SJCRH30 (cell line): ENCODE measurements at regions not wholly inside any gene's neighbourhood (a gene's known extent, or its start where the extent isn't known, plus 50 kb on each side); places are given as distances from the start of the nearest gene placed in this dataset.

Source experiments
- DNase-seq, 2 experiments: peaks; one replicate each; pipeline ENCODE4 v3.0.0-alpha.2; 2015 to 2020
- H3K27ac ChIP-seq: fragments of 250-450 bp; sonication (Bioruptor Pico); 2 replicates; pipeline ENCODE4 v1.5.1; 2020; ENCODE audit warnings: mild to moderate bottlenecking, moderate library complexity
- H3K27me3 ChIP-seq: fragments of 250-450 bp; sonication (Bioruptor Pico); 2 replicates; pipeline ENCODE4 v1.5.1; 2020; ENCODE audit warnings: mild to moderate bottlenecking, moderate library complexity
- H3K36me3 ChIP-seq: fragments of 250-450 bp; sonication (Bioruptor Pico); 2 replicates; pipeline ENCODE4 v1.5.1; 2020; ENCODE audit warnings: mild to moderate bottlenecking, moderate library complexity
- H3K4me1 ChIP-seq: fragments of 250-450 bp; sonication (Bioruptor Pico); 2 replicates; pipeline ENCODE4 v1.5.1; 2020; ENCODE audit warnings: mild to moderate bottlenecking, moderate library complexity
- H3K4me3 ChIP-seq: fragments of 250-450 bp; sonication (Bioruptor Pico); 2 replicates; pipeline ENCODE4 v1.5.1; 2020; ENCODE audit warnings: mild to moderate bottlenecking, moderate library complexity
- H3K9me3 ChIP-seq: fragments of 250-450 bp; sonication (Bioruptor Pico); replicated peaks from 2 replicates; pipeline ENCODE4 v1.5.1; 2020; ENCODE audit warnings: mild to moderate bottlenecking, moderate library complexity

- H3K27ac ChIP-seq = no peak overlapping the region
- no peaks in the 10 kb centered on the region for H3K27me3 ChIP-seq
- no peaks in the 10 kb centered on the region for H3K9me3 ChIP-seq
- no peaks in the 10 kb centered on the region for H3K4me1 ChIP-seq
- no peak overlapping the region for H3K4me3 ChIP-seq
- no peak for DNase-seq
- no peaks in the 10 kb centered on the region for H3K36me3 ChIP-seq
These were observed 119.4 kb upstream of the SORBS2 start for GRCh38 chr4:185931375-185931774.

GRCh38 chr4:185931986-185932385 is 120.0 kb upstream of the SORBS2 start:
- Histone ChIP-seq H3K4me3 (no peak overlapping the region), H3K27ac (no peak overlapping the region), H3K9me3 (no peaks in the 10 kb centered on the region), H3K4me1 (no peaks in the 10 kb centered on the region), H3K36me3 (no peaks in the 10 kb centered on the region), H3K27me3 (no peaks in the 10 kb centered on the region)
- no peak for DNase-seq

GRCh38 chr4:185932491-185932890 is 120.5 kb upstream of the SORBS2 start:
- no peak overlapping the region for H3K27ac ChIP-seq
- H3K9me3 ChIP-seq = no peaks in the 10 kb centered on the region
- H3K36me3 ChIP-seq = no peaks in the 10 kb centered on the region
- DNase-seq = no peak
- no peaks in the 10 kb centered on the region for H3K4me1 ChIP-seq
- H3K27me3 ChIP-seq = no peaks in the 10 kb centered on the region
- no peak overlapping the region for H3K4me3 ChIP-seq

GRCh38 chr4:185933078-185933581 is 121.1 kb upstream of the SORBS2 start:
- no peaks in the 10 kb centered on the region for H3K4me1 ChIP-seq
- H3K4me3 ChIP-seq = no peak overlapping the region
- no peak for DNase-seq
- H3K27ac ChIP-seq = no peak overlapping the region
- no peaks in the 10 kb centered on the region for H3K9me3 ChIP-seq
- H3K36me3 ChIP-seq = no peaks in the 10 kb centered on the region
- H3K27me3 ChIP-seq = no peaks in the 10 kb centered on the region

GRCh38 chr4:185936650-185937376 is 124.8 kb upstream of the SORBS2 start:
- H3K27me3 ChIP-seq = no peaks in the 10 kb centered on the region
- no peaks in the 10 kb centered on the region for H3K36me3 ChIP-seq
- H3K27ac ChIP-seq = no peak overlapping the region
- DNase-seq = no peak
- no peaks in the 10 kb centered on the region for H3K9me3 ChIP-seq
- H3K4me3 ChIP-seq = no peak overlapping the region
- no peaks in the 10 kb centered on the region for H3K4me1 ChIP-seq

- Histone ChIP-seq H3K27ac (no peak overlapping the region), H3K4me1 (no peaks in the 10 kb centered on the region), H3K4me3 (no peak overlapping the region), H3K9me3 (no peaks in the 10 kb centered on the region), H3K27me3 (no peaks in the 10 kb centered on the region), H3K36me3 (no peaks in the 10 kb centered on the region)
- no peak for DNase-seq
These were observed 126.7 kb upstream of the SORBS2 start for GRCh38 chr4:185938654-185939053.

GRCh38 chr4:185941461-185941860 is 127.5 kb upstream of the TLR3 start:
- H3K27ac ChIP-seq = no peak overlapping the region
- H3K36me3 ChIP-seq = no peaks in the 10 kb centered on the region
- no peaks in the 10 kb centered on the region for H3K27me3 ChIP-seq
- H3K4me3 ChIP-seq = no peak overlapping the region
- H3K4me1 ChIP-seq = no peaks in the 10 kb centered on the region
- DNase-seq = no peak
- H3K9me3 ChIP-seq = no peaks in the 10 kb centered on the region

- no peaks in the 10 kb centered on the region for H3K27me3 ChIP-seq
- no peak for DNase-seq
- H3K4me1 ChIP-seq = no peaks in the 10 kb centered on the region
- no peaks in the 10 kb centered on the region for H3K36me3 ChIP-seq
- H3K4me3 ChIP-seq = no peak overlapping the region
- no peak overlapping the region for H3K27ac ChIP-seq
- no peaks in the 10 kb centered on the region for H3K9me3 ChIP-seq
These were observed 123.7 kb upstream of the TLR3 start for GRCh38 chr4:185945252-185945651.

GRCh38 chr4:185945906-185946305 is 123.0 kb upstream of the TLR3 start:
- DNase-seq = no peak
- no peaks in the 10 kb centered on the region for H3K4me1 ChIP-seq

GRCh38 chr4:185950891-185951290 is 118.1 kb upstream of the TLR3 start:
- no peaks in the 10 kb centered on the region for H3K9me3 ChIP-seq
- H3K4me1 ChIP-seq = no peaks in the 10 kb centered on the region
- H3K27me3 ChIP-seq = no peaks in the 10 kb centered on the region
- DNase-seq = no peak
- H3K4me3 ChIP-seq = no peak overlapping the region
- no peak overlapping the region for H3K27ac ChIP-seq
- no peaks in the 10 kb centered on the region for H3K36me3 ChIP-seq

More at GRCh38 chr4:185945906-185946305, 123.0 kb upstream of the TLR3 start:
- no peaks in the 10 kb centered on the region for H3K36me3 ChIP-seq
- H3K4me3 ChIP-seq = no peak overlapping the region
- H3K27ac ChIP-seq = no peak overlapping the region
- H3K27me3 ChIP-seq = no peaks in the 10 kb centered on the region
- H3K9me3 ChIP-seq = no peaks in the 10 kb centered on the region

GRCh38 chr4:185955151-185955770 is 113.7 kb upstream of the TLR3 start:
- Histone ChIP-seq H3K4me1 (no peaks in the 10 kb centered on the region), H3K27ac (no peak overlapping the region), H3K4me3 (no peak overlapping the region), H3K27me3 (no peaks in the 10 kb centered on the region), H3K36me3 (no peaks in the 10 kb centered on the region), H3K9me3 (no peaks in the 10 kb centered on the region)
- DNase-seq = no peak

GRCh38 chr4:185955826-185956543 is 113.0 kb upstream of the TLR3 start:
- Histone ChIP-seq H3K4me1 (no peaks in the 10 kb centered on the region), H3K27ac (no peak overlapping the region), H3K9me3 (no peaks in the 10 kb centered on the region), H3K27me3 (no peaks in the 10 kb centered on the region), H3K36me3 (no peaks in the 10 kb centered on the region), H3K4me3 (no peak overlapping the region)
- DNase-seq = no peak

GRCh38 chr4:185956544-185956940 is 112.4 kb upstream of the TLR3 start:
- Histone ChIP-seq H3K27me3 (no peaks in the 10 kb centered on the region), H3K4me1 (no peaks in the 10 kb centered on the region), H3K9me3 (no peaks in the 10 kb centered on the region), H3K4me3 (no peak overlapping the region), H3K27ac (no peak overlapping the region), H3K36me3 (no peaks in the 10 kb centered on the region)
- no peak for DNase-seq

GRCh38 chr4:185958094-185958747 is 110.7 kb upstream of the TLR3 start:
- no peaks in the 10 kb centered on the region for H3K4me1 ChIP-seq
- H3K36me3 ChIP-seq = no peaks in the 10 kb centered on the region
- H3K27ac ChIP-seq = no peak overlapping the region
- no peak for DNase-seq
- H3K27me3 ChIP-seq = no peaks in the 10 kb centered on the region
- H3K9me3 ChIP-seq = no peaks in the 10 kb centered on the region
- no peak overlapping the region for H3K4me3 ChIP-seq
